Suprapubic skin (tissue), 4 donors: ENCODE measurements at regions not wholly inside any gene's neighbourhood (a gene's known extent, or its start where the extent isn't known, plus 50 kb on each side); places are given as distances from the start of the nearest gene placed in this dataset.

Experiments
- DNase-seq, 2 donors: peaks; one replicate each; pipeline ENCODE4 v3.0.0-alpha.2; 2019; ENCODE audit warnings: low spot score in 2 of 2
- H3K27ac ChIP-seq: fragments of 200-600 bp; sonication (generic); one replicate; pipeline ENCODE4 v1.5.1; 2019
- H3K27me3 ChIP-seq: fragments of 200-600 bp; sonication (generic); one replicate; pipeline ENCODE4 v1.5.1; 2019
- H3K36me3 ChIP-seq: fragments of 200-600 bp; sonication (generic); one replicate; pipeline ENCODE4 v1.5.1; 2019
- H3K4me1 ChIP-seq: fragments of 200-600 bp; sonication (generic); one replicate; pipeline ENCODE4 v1.5.1; 2019
- H3K4me3 ChIP-seq: fragments of 200-600 bp; sonication (generic); one replicate; pipeline ENCODE4 v1.5.1; 2019; ENCODE audit warnings: mild to moderate bottlenecking
- H3K9me3 ChIP-seq: fragments of 200-600 bp; sonication (generic); one replicate; pipeline ENCODE4 v1.5.1; 2019
- EP300 ChIP-seq: sonication (generic); formaldehyde crosslinking; IDR thresholded peaks from one replicate; pipeline ENCODE4 v1.6.1; 2017; ENCODE audit warnings: antibody characterized with exemption
- POLR2A ChIP-seq, 2 donors: fragments of 450-650 bp; IDR thresholded peaks; one replicate each; pipeline ENCODE4 v1.6.1; 2017; ENCODE audit warnings: antibody characterized with exemption in 2 of 2, mild to moderate bottlenecking in 2 of 2, moderate library complexity in 2 of 2
- POLR2AphosphoS5 ChIP-seq, 3 donors: sonication (generic); formaldehyde crosslinking; IDR thresholded peaks; one replicate each; pipeline ENCODE4 v1.6.1; 2017; ENCODE audit warnings: antibody characterized with exemption in 3 of 3
- WGBS: methylation state at CpG from one replicate; pipeline ENCODE4 v1.1.5; 2018; 5-methylcytosine and 5-hydroxymethylcytosine counted together
- TF ChIP-seq, protein P1 (sequence below), 2 donors: fragments of 200-600 bp in 1 of 2; fragments of 450-650 bp in 1 of 2; sonication (generic) in 1 of 2; IDR thresholded peaks; one replicate each; pipeline ENCODE4 v1.5.1; 2016 to 2019; ENCODE audit warnings: antibody characterized with exemption in 2 of 2, mild to moderate bottlenecking in 1 of 2, moderate library complexity in 1 of 2

DNA sequence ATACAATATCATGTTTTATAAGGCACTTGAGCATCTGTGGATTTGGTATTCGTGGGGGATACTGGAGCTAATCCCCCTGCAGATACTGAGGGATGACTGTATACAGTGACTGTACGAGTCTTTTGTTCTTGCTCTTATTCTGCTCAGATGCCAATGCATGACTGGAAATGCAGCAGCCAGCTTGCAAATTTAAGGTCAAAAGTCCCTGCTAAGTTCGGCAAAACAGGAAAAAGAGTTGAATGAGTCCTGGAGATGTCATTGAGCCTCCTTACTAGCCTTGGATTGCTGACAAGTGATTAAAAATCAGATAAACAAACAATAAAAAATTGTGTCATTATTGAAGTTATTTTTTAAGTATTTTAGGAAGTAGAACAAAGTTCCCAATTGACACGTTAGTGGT lies 599.3 kb upstream of the IMPG1 start:
- no peaks in the 10 kb centered on the region for H3K4me1 ChIP-seq
- no peak overlapping the region for H3K4me3 ChIP-seq
- no peaks in the 10 kb centered on the region for H3K36me3 ChIP-seq
- H3K9me3 ChIP-seq: no peaks in the 10 kb centered on the region
- no peak overlapping the region for H3K27ac ChIP-seq
- WGBS: 54% methylated on average over 4 of the region's 4 CpGs
- no peaks in the 10 kb centered on the region for H3K27me3 ChIP-seq
- no peak for DNase-seq
- TF ChIP-seq EP300 (no peak), POLR2AphosphoS5 (IDR thresholded peaks at IDR 0.05) (no peak), POLR2A (IDR thresholded peaks at IDR 0.05) (no peak)
- TF ChIP-seq, protein P1, sequence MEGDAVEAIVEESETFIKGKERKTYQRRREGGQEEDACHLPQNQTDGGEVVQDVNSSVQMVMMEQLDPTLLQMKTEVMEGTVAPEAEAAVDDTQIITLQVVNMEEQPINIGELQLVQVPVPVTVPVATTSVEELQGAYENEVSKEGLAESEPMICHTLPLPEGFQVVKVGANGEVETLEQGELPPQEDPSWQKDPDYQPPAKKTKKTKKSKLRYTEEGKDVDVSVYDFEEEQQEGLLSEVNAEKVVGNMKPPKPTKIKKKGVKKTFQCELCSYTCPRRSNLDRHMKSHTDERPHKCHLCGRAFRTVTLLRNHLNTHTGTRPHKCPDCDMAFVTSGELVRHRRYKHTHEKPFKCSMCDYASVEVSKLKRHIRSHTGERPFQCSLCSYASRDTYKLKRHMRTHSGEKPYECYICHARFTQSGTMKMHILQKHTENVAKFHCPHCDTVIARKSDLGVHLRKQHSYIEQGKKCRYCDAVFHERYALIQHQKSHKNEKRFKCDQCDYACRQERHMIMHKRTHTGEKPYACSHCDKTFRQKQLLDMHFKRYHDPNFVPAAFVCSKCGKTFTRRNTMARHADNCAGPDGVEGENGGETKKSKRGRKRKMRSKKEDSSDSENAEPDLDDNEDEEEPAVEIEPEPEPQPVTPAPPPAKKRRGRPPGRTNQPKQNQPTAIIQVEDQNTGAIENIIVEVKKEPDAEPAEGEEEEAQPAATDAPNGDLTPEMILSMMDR (IDR thresholded peaks at IDR 0.05): no peak

DNA sequence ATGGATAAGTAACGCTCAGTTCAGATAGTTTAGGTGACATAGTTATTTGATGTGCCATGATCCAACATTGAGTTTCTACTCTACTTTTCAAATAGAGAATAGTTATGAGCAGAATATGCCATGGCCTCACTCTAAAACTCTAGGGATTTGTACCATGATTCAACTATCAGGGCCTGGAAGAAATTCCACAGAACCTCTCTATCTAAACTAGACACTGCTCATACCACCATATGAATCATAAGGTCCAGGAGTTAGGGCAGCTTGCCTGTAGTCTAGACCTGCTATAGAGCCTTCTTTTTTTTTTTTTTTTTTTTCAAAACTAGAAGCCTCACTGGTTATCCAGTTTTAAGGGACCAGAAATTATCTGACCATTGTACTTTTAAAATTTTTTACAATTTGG lies 571.8 kb upstream of the IMPG1 start:
- Histone ChIP-seq H3K27me3 (no peaks in the 10 kb centered on the region), H3K36me3 (no peaks in the 10 kb centered on the region), H3K4me3 (no peak overlapping the region), H3K27ac (no peak overlapping the region), H3K9me3 (no peaks in the 10 kb centered on the region), H3K4me1 (no peaks in the 10 kb centered on the region)
- WGBS: 83% methylated on average over 1 of the region's 1 CpG
- DNase-seq: no peak
- no peak for TF ChIP-seq POLR2AphosphoS5 (IDR thresholded peaks at IDR 0.05)

DNA sequence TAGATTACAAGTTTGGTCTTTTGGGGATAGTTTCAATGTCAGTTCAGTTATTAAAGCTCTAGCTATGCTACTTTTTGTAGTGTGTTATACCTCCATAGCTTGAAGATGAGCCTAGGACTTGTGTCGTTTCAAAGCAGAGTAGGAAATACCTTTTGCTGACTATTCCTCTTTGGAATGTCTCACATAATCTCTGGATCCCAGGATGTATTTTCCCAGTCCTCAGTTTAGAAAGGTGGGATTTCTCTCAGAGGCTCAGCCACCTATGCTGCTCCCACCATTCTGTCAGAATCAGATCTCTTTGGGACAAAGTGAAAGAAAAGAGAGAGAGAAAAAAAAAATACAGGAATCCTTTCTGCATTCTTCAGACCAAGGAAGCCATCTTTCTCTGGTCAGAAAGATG lies 567.5 kb upstream of the IMPG1 start:
- no peaks in the 10 kb centered on the region for H3K4me1 ChIP-seq
- no peak for DNase-seq
- 67% methylated on average over 1 of the region's 1 CpG for WGBS
- no peak overlapping the region for H3K4me3 ChIP-seq
- no peak overlapping the region for H3K27ac ChIP-seq
- no peaks in the 10 kb centered on the region for H3K27me3 ChIP-seq
- H3K36me3 ChIP-seq: no peaks in the 10 kb centered on the region
- no peak for TF ChIP-seq POLR2A (IDR thresholded peaks at IDR 0.05)
- TF ChIP-seq, protein P1 (IDR thresholded peaks at IDR 0.05): no peak
- H3K9me3 ChIP-seq: no peaks in the 10 kb centered on the region

DNA sequence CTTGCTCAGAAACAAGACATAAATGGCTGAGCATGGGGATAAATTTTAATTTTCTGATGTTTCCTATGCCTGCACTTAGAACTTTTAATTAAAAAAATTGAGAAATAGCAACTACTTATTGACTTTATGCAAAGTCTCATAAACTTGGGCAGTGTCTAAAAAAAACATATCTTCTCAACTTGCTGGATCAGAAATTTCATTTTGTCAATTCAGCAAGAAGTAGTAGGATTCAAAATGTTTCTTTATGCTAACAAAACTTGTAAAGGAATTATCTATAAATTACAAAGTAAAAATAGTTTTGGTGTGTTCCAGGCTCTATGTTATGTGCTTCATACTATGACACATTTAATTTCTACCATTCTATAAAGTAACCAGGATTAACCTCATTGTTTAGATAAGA lies 562.2 kb upstream of the IMPG1 start:
- DNase-seq: no peak
- Histone ChIP-seq H3K27ac (no peak overlapping the region), H3K9me3 (no peaks in the 10 kb centered on the region)

DNA sequence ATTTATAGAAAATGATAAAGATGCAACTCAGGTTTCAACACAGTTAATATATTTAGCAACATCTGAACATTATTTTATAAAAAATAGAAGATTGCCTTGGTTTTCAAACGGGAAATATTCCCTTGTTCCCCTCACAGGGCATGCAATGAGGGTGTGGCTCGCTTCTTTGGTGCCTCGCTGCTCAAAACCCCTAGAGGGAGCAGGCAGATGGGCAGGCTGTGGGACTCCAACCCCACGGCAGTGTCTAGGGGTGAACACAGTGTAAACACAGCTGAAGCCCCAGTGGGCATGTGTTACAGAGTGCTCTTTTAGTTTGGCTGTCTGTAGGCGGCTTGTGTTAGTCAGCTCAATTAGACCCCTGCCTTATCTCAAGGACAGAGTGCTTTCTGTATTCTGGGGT lies 560.8 kb upstream of the IMPG1 start:
- no peak overlapping the region for H3K27ac ChIP-seq
- no peaks in the 10 kb centered on the region for H3K27me3 ChIP-seq
- H3K9me3 ChIP-seq: no peaks in the 10 kb centered on the region
- WGBS: 36% methylated on average over 4 of the region's 5 CpGs
- H3K36me3 ChIP-seq: no peaks in the 10 kb centered on the region
- no peak for DNase-seq
- no peak overlapping the region for H3K4me3 ChIP-seq
- no peaks in the 10 kb centered on the region for H3K4me1 ChIP-seq
- TF ChIP-seq POLR2A (IDR thresholded peaks at IDR 0.05): no peak
- TF ChIP-seq, protein P1 (IDR thresholded peaks at IDR 0.05): no peak
- TF ChIP-seq EP300: no peak
- TF ChIP-seq POLR2AphosphoS5 (IDR thresholded peaks at IDR 0.05): no peak

More for the DNA sequence above, 562.2 kb upstream of the IMPG1 start:
- no peak overlapping the region for H3K4me3 ChIP-seq
- H3K4me1 ChIP-seq: no peaks in the 10 kb centered on the region
- H3K27me3 ChIP-seq: no peaks in the 10 kb centered on the region
- H3K36me3 ChIP-seq: no peaks in the 10 kb centered on the region
- TF ChIP-seq, protein P1 (IDR thresholded peaks at IDR 0.05): no peak
- TF ChIP-seq POLR2A (IDR thresholded peaks at IDR 0.05) (no peak), POLR2AphosphoS5 (IDR thresholded peaks at IDR 0.05) (no peak), EP300 (no peak)

DNA sequence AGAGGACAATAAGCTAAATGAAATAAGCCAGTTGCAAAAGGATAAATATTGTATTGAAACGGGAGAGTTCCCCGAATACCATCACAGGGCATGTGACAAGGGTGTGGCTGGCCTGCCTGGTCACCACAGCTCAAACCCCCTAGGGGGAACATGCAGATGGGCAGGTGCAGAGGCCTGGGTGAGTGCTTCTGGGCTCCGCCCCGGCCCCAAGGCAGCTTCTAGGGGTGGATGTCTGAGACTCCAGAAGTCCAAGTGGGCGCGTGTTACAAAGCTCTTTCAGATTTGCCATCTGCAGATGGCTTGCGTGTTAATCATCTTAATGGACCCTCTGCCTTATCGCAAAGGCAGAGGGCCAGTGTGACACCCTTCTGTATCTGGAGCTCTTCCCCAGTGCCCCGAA lies 559.2 kb upstream of the IMPG1 start:
- Histone ChIP-seq H3K27me3 (no peaks in the 10 kb centered on the region), H3K36me3 (no peaks in the 10 kb centered on the region), H3K4me3 (no peak overlapping the region), H3K9me3 (no peaks in the 10 kb centered on the region), H3K4me1 (no peaks in the 10 kb centered on the region), H3K27ac (no peak overlapping the region)
- 93% methylated on average over 9 of the region's 9 CpGs for WGBS
- no peak for DNase-seq
- TF ChIP-seq, protein P1 (IDR thresholded peaks at IDR 0.05): no peak
- TF ChIP-seq POLR2A (IDR thresholded peaks at IDR 0.05) (no peak), POLR2AphosphoS5 (IDR thresholded peaks at IDR 0.05) (no peak), EP300 (no peak)
